Left lobe of liver (tissue), 2 donors: ENCODE measurements at regions not wholly inside any gene's neighbourhood (a gene's known extent, or its start where the extent isn't known, plus 50 kb on each side); places are given as distances from the start of the nearest gene placed in this dataset.
A peak's percentile ranks its signal among the peaks of the same experiment; 100 is the strongest.

Source experiments
- ATAC-seq: fragments of 200-7000 bp; cut with Tn5 transposase; one replicate; pipeline ENCODE4 v1.9.1; 2020; ENCODE audit warnings: mild to moderate bottlenecking, moderate library complexity
- DNase-seq: peaks from one replicate; pipeline ENCODE4 v3.0.0-alpha.2; 2020; ENCODE audit warnings: low spot score
- donor health status: DM: no; HTN: no; CAD: no; lungs with moderate emphysema.
- donor health status: DM: no; HTN: yes; CAD: no.

DNA sequence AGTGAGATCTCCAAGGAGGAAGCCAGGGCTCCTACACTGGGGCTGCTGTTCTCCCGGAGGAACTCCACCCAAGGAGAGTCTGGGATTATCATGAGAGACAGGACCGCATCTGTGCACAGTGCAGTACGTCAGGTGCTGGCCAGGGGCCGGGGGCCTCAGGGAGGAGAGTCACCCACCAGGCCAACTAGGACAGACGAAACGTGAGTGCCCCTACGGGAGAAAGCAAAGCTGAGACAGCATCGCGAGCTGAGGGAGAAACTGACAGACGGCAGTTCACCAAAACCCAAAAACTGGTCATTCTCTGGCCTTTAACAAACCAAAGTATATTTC, 273.4 kb downstream of the BRD1 start:
- ATAC-seq (no peak), DNase-seq (peak; percentile 32)

DNA sequence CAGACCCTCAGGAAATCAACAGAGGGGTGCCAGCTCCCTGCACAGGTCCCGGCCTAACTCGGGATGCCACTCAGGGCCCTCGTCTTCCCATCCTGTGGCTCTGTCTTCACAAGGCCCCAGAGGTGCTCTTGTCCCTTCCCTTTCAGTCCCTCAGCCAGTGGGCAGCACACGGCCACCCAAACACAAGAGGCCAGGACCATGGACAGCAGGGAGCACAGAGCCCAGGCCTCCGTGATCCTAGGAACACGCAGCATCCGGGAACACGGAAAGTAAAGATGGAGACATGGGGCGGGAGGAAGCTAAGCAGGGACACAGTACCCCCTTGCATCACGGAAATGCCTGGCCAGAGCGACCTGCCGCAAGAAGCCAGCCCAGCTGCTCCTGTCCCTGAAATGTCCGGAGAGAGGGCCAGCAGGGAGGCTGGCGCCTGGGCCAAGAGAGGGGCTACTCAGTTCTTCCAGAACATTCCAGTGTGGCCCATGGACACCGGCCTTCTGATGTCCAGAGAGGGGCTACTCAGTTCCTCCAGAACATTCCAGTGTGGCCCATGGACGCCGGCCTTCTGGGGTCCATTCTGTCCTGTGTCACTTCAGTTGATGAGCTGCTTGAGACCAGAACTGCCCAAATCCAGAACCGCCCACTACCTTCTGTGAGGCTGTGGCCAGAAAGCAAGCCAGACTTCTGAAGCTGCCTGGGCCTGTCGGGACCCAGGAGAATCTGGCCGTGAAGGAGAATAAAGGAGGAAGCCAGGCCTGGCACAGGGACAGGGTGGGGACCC, 274.0 kb downstream of the BRD1 start:
- no peak for ATAC-seq
- DNase-seq: peak; percentile 37

DNA sequence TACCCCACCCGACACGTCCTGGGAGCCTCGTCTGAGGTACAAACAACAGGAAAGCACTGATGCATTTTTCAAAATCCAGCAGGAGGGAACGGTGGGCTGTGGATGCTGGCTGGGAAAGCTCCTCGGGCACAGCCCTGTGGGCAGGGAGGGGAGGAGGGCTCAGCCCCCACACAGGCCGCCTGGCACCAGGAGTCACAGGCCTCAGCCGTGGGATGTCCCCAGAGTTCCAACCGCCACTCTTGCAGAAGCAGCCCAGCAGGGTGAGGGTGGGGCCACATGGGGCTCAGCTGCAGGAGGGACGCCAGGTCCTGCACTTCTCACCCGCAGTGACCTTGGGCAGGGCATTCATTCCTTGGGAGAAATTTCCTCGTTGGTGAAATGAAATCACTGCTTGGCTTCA, 274.6 kb downstream of the BRD1 start:
- no peak for ATAC-seq
- no peak for DNase-seq

DNA sequence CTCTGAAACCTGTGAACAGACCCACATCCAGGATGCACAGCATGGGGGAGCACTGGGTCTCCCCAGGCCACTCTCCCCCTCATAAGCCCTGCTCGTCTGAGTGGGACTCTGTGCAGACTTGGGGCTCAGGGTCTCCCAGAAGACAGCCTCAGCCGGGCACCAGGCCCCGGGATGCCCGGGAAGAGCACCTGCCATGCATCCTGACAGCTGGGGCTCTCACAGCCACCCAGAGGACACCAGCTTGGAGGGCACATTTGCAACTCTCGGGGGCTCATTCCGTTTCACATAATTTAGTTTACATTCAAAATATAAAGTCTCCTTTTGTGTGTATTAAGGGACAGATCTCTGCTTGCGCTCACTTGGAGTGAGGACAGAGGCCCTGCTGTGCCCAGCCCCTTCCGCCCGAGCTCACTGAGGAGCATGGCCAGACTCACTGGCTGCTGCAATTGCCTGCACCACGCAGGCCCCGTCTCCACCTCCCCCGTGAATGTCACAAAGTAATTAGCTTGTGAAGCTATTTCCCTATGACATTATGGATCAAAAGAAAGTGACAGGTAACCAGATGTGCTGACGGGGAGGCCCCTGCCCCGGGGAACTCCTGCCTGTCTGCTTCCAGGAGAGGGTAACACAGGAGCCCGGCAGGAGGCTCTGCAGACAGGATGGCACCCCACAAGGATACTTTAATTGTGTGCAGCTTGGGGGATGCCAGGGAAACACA, 275.6 kb downstream of the BRD1 start:
- no peak for DNase-seq

DNA sequence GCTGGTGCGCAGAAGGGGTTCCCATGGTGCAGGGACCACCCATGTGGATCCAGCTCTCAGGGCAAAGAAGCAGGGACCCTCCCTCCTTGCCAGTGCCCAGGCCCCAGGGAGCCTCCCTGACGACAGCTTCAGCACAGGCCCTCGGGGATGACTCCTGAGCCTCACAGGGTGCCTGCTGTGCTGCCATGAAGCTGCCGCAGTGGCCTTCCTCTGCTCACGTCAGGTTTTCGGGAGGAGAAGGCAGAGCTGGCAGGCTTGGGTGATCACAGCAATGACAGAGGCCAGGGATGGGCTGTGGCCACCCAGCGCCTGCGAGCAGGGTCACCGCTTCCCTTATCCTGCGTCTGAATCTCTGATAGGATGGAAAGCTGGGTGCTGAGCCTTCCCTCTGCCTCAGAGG, 276.2 kb downstream of the BRD1 start:
- DNase-seq (no peak), ATAC-seq (no peak)

More for the DNA sequence above, 275.6 kb downstream of the BRD1 start:
- ATAC-seq: no peak

DNA sequence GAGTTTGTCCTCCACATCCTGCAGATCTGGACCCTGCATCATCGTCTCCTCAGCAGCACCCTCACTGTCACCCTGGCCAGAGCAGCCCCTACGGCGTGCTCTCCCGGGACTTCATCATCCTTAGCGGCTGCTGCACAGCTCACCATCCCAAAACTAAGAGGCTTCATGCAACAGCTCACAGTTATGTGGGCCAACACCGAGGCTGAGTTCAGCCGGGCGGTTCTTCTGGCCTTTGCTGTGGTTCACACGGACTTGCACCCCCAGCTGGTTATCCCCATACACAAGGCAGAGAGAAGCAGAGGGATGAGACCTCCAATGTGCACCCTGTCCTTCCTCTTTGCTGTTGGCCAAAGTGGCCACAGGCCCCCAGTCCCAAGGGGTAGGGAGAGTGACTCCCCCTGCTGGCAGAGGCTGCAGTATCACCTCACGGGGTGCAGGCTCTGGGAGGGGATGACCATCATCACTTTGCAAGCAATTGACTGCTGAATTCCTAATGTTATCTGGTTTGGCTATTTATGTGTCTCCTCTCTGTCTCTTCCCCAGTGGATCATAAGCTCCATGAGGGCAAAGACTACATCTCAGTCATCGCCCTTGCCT, 276.8 kb downstream of the BRD1 start:
- ATAC-seq (no peak), DNase-seq (no peak)

DNA sequence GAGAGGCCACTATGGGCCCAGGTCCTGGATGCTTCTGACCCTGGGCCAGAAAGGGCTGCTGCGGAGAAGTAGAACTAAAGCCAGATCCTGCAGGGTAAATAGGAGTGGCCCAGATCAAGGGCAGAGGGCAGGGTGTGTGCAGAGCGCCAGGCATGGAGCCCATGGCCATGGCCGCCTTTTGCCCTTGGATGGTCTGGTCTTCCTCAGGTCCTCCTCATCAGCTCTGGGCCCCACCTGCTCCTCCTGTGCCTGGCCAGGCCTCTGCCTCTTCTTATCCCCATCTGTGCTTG, 277.6 kb downstream of the BRD1 start:
- no peak for ATAC-seq
- no peak for DNase-seq

DNA sequence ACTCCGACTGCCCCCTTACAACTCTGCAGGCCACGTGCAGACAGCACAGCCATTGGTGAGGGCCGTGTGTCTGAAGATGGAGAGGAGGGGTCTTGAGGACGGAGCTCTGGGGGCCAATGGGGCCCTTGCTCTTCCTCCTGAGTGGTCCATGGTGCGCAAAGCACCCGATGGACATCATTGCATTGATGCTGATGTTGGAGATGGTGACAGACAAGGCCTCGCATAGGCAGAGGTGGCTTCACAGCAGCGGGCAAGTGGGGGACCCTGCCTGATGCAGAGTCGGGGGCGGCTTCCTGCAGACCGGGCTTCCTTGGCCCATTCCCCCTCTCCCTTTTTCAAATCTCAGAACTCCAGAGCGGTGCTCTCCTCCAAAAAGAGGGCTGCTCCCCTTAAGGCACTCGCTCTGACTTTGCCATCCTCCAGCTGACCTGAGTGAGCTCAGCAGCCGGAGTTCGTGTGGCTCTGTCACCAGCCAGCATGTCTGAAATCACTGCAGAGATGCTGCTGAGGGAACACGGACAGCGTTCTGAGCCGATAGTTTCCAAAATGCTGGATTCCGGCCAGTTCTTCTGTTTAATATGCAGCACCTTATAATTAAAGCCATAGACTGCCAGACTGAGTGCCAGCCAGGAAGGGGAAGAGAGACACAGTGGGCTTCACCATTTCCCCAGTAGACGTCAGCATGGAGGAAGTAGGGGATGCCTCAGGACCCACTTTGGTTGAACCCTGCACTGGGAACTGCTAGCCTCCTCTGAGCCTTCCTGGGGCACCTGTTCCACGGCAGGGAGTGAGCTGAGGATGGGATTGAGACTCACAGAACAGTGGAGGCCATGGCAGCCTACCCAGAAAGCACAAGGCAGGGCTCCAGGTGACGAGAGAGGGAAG, 278.2 kb downstream of the BRD1 start:
- no peak for DNase-seq
- no peak for ATAC-seq

DNA sequence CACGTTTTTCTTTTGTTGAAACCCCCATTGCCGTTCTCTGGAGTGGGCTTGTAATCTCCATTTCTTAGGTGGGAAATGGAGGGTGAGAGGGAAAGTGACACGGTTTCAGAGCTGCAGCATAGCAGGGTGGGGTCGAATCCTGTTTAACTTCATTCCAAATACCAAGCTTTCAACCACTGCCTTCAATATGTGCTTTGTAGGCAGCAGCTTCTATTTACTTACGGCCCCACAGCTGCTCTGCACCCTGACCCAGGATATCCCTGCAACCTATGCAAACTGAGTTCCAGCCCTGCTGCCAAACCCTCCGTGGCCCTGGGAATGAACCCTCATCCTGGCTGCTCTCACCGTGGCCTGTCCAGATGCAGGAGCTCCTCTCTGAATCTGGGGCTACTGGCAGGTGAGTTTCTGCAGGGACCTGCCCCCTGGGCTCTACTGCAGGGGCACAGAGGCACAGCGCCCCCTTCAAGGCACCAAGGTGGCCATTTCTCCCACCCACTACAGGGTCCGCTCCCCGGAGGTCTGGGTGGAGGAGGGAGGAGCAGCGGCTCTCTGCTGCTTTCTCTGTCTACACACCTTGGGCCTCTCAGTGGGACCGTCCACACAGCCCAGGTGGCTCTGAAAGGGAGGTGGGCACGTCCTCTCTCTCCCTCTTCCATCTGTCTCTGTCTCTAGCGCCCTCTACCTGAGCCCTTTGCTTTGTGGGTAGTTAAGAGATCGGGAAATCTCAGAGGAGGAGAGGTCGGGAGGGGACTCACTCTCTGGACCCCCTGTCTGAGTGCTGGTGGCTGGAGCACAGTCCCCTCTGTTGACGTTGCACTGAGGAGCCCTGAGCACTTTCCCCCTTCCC, 279.1 kb downstream of the BRD1 start:
- DNase-seq: no peak
- no peak for ATAC-seq

DNA sequence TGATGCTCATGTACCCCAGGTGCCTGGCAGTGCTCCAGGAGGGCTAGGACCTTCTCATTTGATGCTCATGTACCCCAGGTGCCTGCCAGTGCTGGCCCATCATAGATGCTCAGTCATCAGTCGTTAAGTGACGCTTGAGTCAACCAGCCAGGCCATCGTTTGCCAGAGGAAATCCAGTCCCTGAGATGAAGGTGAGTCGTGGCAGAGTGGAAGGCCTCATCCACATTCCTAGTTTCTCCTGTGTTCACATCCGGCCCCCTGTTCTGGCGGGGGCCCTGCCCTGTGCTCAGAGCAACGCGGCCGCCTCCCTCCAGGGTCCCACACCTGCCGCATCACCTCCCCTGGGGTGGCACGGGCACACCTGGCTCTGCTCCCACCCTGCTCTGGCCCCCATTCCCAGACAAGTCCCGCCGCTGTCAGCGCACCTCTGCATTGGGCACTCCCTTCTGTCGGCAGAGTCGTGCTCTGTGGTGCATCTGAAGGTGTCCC, 279.9 kb downstream of the BRD1 start:
- DNase-seq: no peak

DNA sequence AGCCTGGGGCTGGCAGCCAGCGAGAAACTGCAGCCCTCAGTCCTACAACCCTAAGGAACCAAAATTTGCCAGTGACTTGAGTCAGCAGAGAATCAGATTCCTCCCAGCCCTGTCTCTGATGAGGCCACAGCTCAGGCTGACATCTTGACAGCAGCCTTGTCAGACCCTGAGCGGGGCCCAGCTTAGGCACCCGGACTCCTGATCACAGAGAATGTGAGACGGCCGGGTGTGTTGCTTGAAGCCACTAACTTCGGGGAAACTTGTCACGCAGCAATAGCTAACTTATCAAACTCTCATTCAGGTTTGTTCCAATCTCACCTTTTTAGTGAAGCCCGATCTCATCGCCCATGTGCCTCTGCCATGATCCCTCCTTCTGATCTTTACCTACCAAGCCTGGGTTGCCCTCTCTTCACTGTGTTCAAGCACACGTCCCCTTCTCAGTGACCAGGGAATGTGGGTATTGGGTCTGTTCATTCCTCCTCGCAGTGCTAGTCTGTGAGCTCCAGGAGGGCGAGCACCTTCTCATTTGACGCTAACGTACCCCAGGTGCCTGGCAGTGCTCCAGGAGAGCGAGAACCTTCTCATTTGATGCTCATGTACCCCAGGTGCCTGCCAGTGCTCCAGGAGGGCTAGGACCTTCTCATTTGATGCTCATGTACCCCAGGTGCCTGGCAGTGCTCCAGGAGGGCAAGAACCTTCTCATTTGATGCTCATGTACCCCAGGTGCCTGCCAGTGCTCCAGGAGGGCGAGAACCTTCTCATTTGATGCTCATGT, 280.7 kb downstream of the BRD1 start:
- ATAC-seq (no peak), DNase-seq (no peak)

More for the DNA sequence above, 279.9 kb downstream of the BRD1 start:
- no peak for ATAC-seq

DNA sequence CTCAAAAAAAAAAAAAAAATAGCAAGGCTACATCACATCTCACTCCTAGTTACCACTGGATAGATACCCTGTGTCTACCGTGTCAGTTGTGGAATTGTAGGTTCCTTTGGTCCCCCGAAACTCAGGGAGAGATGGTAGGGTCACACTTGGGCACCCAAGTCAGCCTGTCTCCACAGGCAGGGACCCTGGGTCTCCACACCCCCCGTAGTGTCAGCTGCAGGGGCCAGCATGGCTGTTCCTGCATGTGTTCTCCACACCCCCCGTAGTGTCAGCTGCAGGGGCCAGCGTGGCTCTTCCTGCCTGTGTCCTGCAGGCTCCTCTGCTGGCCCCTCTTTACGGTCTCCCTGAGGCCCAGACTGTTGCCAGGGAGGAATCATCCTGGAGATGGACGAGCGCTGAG, 282.1 kb downstream of the BRD1 start:
- ATAC-seq (no peak), DNase-seq (no peak)

DNA sequence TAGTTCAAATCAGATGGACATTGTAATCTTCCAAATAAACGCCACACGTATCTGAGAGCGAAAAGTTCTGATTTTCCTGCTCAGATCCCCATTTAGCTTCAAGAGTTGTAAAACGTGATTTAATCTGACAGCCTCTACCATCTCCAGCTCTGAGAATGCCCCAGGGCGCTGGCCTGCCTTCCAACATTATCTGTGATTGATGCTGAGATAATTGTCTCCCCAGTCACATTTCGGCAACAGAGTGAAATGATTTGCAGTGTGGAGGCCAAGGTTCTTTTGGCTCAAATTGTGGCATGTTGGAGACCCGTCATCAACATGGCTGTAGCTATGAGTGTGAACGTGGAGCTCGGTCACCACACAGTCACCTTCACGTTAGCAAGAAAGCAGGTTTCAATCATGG, 283.4 kb downstream of the BRD1 start:
- DNase-seq (no peak), ATAC-seq (no peak)

DNA sequence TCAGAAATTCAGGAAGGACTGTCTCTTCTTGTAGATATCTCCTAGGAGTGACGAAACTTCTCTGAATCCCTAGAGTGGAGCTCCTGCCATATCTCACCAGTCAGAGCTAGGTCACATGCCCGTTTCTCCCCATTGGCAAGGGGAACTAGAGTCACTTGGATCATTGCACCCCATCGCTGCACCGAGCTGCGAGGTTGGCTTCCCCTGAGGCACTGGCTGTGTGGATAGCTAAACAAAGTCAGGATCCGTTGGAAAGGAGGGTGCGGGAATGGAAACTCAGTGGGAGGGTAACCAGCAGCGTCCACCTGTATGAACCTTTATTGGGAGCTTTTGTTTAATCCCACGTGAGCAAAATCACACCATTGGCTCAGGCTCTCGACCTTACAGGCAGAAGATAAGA, 283.8 kb downstream of the BRD1 start:
- DNase-seq: no peak
- no peak for ATAC-seq

DNA sequence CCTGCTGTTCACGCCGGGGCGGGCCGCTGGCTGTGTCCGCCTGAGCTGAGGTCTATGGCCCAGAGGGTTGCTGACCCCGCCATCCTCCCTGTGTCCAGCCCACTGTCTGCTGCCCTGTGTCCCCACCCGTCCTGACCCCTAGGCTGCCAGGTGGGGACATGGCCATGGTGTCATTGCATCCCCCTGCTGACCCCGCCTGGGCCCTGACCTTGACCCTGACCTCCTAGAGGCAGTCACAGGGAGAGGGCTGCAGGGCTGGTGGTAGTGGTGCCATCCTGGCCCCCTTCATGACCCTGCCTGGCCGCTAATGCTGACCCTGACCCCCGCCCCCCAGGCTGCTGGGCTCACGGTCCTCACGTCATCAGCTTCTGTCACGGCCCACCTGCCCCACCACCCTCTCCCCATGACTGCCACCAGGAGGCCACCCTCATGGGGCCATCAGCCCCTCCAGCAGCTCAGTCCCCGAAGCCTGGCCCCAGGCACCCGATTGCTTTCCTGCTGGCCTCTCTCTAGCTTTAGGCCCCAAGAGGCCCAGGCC, 285.9 kb downstream of the BRD1 start:
- DNase-seq (no peak), ATAC-seq (no peak)

DNA sequence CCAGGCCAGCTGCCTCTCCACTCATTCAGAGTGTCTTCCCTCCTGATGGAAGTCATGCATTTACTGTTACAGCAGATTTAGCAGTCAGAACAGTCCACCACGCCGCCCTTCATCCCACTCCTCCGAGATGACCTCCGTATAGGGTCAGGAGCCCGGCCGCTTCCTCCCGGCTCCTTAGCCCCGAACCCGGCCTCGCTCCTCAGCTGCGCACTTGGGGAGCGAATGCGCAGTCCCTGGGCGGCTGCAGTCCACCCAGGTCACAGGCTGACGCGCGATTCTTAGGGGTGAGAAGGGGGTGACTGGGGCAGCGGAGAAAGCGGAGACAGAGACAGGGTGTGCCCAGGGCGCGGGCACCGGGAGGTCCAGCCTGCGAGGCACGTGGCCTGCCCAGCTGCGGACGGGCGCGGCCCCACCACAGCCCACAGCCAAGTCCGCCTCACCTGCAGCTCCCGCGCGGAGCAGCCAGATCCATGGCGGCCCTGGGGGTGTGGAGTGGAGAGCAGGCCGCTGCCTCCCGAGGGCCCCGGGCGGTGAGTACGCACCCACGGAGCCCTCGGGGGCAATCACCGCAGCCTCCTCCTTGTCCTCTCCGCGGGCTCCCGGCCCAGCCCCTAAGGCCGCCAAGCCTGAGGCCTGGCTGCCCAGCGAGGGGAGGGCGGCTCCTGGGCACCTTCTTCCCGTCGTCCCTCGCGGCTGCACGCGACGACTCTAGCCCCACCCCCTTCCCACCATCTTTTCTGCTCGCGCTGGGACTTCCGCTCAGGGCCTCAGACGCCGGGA, 286.6 kb downstream of the BRD1 start:
- no peak for DNase-seq
- ATAC-seq: no peak

DNA sequence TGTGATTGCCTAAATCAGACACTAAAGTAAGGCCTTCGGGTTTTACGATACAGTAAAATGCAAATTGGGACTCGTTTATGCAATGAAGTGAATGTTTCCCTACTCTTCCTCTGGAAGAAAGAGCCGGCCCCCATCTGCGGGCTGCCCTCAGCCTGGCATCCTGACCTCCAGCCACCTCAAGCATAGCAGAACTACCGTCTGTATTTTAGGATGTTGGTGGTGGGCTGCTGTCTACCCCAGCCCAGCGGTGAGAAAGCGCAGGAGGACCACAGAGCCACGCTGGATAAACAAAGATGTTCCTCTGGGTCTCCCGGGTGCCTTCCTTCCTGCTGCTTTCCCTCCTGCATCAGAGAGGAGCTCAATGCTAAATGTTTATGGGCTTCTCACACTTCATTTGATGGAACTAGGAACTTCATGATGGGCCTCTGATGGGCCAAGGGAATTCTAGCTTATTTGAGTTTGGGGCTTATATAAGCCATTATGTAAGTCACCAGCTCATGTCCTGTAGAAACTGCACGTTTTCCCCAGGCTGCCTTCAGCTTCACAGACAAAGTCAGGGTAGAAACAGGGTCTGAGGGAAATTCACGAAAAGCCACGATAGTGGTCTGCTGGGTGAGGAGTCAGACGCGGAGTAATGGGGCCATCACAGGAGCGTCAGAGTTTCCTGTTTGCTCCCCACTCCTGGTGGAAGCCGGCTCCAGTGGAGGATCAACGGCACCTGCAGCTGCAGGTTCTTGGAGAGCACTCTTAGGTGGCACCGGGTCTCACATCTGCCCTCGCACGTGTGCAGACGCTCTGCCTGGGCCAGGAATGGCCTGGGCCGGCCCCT, 287.4 kb downstream of the BRD1 start:
- ATAC-seq (no peak), DNase-seq (no peak)

DNA sequence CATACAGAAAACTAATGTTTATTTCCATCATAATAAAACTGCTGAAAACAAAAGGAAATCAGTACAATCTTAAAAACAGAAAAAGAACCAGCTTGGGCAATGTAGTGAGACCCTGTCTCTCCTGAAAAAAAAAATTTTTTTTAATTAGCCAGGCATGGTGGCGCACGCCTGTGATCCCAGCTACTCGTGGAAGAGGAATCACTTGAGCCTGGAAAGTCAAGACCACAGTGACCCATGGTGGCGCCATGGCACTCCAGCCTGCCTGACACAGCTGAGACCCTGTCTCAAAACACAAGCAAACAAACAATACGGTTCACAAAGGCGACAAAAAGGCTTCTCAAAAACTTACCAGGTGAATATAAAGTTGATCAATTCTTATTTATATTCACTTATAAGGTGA, 289.7 kb downstream of the BRD1 start:
- no peak for DNase-seq
- no peak for ATAC-seq
